ENCODE measurements at regions not wholly inside any gene's neighbourhood (a gene's known extent, or its start where the extent isn't known, plus 50 kb on each side); places are given as distances from the start of the nearest gene placed in this dataset.

DNA sequence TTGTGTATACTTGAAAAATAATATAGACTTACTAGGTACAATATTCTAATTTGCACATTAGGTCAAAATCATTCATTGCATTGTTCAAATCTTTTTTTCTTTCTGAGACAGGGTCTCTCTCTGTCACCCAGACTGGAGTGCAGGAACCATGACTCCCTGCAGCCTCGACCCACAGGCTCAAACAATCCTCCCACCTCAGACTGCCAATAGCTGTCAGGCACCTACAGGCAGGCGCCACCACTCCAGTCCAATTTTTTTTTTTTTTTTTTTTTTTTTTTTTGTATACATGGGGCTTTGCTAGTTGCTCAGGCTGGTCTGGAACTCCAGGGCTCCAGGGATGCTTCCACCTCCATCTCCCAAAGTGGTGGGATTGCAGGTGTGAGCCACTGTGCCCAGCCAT, 656.9 kb downstream of the KCNT2 start:
- Histone ChIP-seq H3F3A (ENCODE audit: insufficient read depth, low read depth) (no peaks in the 10 kb centered on the region), H3K79me2 (ENCODE audit: low read depth) (no peaks in the 10 kb centered on the region), H3K4me1 (replicated peaks; ENCODE audit: insufficient read depth) (no peaks in the 10 kb centered on the region), H3K36me3 (ENCODE audit: low read depth) (no peaks in the 10 kb centered on the region), H3K9me3 (ENCODE audit: insufficient read depth, low read depth) (no peaks in the 10 kb centered on the region), H3K27ac (no peak overlapping the region), H2AFZ (no peak overlapping the region), H4K20me1 (ENCODE audit: insufficient read depth) (no peaks in the 10 kb centered on the region), H3K4me2 (no peak overlapping the region), H3K4me3 (no peak overlapping the region), H3K9me2 (ENCODE audit: insufficient read depth) (no peaks in the 10 kb centered on the region; the same call in none of the 2 replicates), H3K27me3 (ENCODE audit: insufficient read depth, low read depth) (no peaks in the 10 kb centered on the region)
- BruUV-seq (replicated peaks): no TSS peak
- intact Hi-C loops (cut with micrococcal nuclease; ENCODE audit: unreplicated experiment): no loop called here
- TF ChIP-seq, protein P1, sequence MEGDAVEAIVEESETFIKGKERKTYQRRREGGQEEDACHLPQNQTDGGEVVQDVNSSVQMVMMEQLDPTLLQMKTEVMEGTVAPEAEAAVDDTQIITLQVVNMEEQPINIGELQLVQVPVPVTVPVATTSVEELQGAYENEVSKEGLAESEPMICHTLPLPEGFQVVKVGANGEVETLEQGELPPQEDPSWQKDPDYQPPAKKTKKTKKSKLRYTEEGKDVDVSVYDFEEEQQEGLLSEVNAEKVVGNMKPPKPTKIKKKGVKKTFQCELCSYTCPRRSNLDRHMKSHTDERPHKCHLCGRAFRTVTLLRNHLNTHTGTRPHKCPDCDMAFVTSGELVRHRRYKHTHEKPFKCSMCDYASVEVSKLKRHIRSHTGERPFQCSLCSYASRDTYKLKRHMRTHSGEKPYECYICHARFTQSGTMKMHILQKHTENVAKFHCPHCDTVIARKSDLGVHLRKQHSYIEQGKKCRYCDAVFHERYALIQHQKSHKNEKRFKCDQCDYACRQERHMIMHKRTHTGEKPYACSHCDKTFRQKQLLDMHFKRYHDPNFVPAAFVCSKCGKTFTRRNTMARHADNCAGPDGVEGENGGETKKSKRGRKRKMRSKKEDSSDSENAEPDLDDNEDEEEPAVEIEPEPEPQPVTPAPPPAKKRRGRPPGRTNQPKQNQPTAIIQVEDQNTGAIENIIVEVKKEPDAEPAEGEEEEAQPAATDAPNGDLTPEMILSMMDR (conservative IDR thresholded peaks at IDR 0.05): no peak
- no peak for TF ChIP-seq EZH2 (IDR thresholded peaks at IDR 0.05; ENCODE audit: low read depth)
- POLR2A ChIA-PET (ENCODE audit: unreplicated experiment): no interaction called here
- CTCF ChIA-PET: no interaction called here
- no peak for DNase-seq

DNA sequence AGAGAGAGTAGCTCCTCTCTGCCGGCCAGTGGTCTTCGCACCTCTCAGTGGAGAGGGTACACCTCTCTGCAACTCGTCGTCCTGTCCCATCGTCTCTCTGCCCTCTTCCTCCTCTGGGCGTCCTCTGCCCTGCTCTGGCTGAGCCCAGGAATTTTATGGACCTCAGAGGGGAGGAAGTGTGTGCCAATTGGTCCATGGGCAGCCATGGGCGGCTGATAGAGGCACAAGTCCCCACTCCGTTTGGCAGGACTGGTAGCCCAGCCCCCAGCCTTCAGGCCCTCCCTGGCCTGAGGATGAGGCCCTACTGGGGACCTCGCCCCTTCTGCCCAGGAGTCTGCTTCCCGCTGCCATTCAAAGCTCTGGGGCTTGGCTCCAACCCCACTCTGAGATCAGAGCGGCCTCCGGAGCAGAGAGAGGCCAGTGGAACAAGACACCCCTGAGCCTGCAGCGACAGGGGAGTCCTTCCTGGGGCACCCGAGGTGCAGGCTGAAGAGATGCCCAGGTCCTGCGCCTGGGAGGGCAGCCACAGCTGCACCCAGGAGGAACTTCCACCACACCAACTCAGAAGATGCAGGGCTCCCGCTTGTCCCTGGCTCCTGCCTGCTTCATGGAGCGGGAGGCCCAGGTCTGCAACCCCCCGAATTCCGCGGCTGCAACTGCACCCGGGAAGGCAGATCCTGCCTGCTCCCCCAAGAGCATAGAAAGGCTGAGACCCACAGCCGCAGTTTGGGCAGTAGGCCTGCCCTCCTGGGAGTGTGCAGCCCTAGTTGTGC, 659.9 kb downstream of the KCNT2 start:
- Histone ChIP-seq H3K4me2 (no peak overlapping the region), H4K20me1 (ENCODE audit: insufficient read depth) (no peaks in the 10 kb centered on the region), H3K27ac (no peak overlapping the region), H3K9me3 (ENCODE audit: insufficient read depth, low read depth) (no peaks in the 10 kb centered on the region), H3K27me3 (ENCODE audit: insufficient read depth, low read depth) (no peaks in the 10 kb centered on the region), H2AFZ (no peak overlapping the region), H3F3A (ENCODE audit: insufficient read depth, low read depth) (no peaks in the 10 kb centered on the region), H3K79me2 (ENCODE audit: low read depth) (no peaks in the 10 kb centered on the region), H3K9me2 (ENCODE audit: insufficient read depth) (no peaks in the 10 kb centered on the region; the same call in none of the 2 replicates), H3K4me3 (no peak overlapping the region), H3K36me3 (ENCODE audit: low read depth) (no peaks in the 10 kb centered on the region), H3K4me1 (replicated peaks; ENCODE audit: insufficient read depth) (no peaks in the 10 kb centered on the region)
- TF ChIP-seq, protein P1 (conservative IDR thresholded peaks at IDR 0.05): no peak
- TF ChIP-seq EZH2 (IDR thresholded peaks at IDR 0.05; ENCODE audit: low read depth): no peak
- ChIA-PET CTCF (no interaction called here), POLR2A (ENCODE audit: unreplicated experiment) (no interaction called here)
- no peak for DNase-seq
- BruUV-seq (replicated peaks): no TSS peak
- intact Hi-C loops (cut with micrococcal nuclease; ENCODE audit: unreplicated experiment): loop anchor here (10.0 kb wide), 1 partner anchor 196 kb away; no protein-coding TSS in a partner anchor

- Histone ChIP-seq H3K27ac (no peak overlapping the region), H3F3A (ENCODE audit: insufficient read depth, low read depth) (no peaks in the 10 kb centered on the region), H3K4me2 (no peak overlapping the region), H2AFZ (no peak overlapping the region), H4K20me1 (ENCODE audit: insufficient read depth) (no peaks in the 10 kb centered on the region), H3K9me3 (ENCODE audit: insufficient read depth, low read depth) (no peaks in the 10 kb centered on the region), H3K36me3 (ENCODE audit: low read depth) (no peaks in the 10 kb centered on the region), H3K27me3 (ENCODE audit: insufficient read depth, low read depth) (no peaks in the 10 kb centered on the region), H3K4me3 (no peak overlapping the region), H3K9me2 (ENCODE audit: insufficient read depth) (no peaks in the 10 kb centered on the region; the same call in none of the 2 replicates), H3K79me2 (ENCODE audit: low read depth) (no peaks in the 10 kb centered on the region), H3K4me1 (replicated peaks; ENCODE audit: insufficient read depth) (no peaks in the 10 kb centered on the region)
- TF ChIP-seq EZH2 (IDR thresholded peaks at IDR 0.05; ENCODE audit: low read depth): no peak
- intact Hi-C loops (cut with micrococcal nuclease; ENCODE audit: unreplicated experiment): loop anchor here (10.0 kb wide), 1 partner anchor 198 kb away; no protein-coding TSS in a partner anchor
- no peak for DNase-seq
- BruUV-seq (replicated peaks): no TSS peak
- ChIA-PET CTCF (no interaction called here), POLR2A (ENCODE audit: unreplicated experiment) (interaction anchor here (0.6 kb wide), 1 partner anchor 713 kb away, joined by 4 read pairs; no protein-coding TSS in a partner anchor)
Observed at GRCh38 chr1:195946500-195946899, 661.7 kb downstream of the KCNT2 start.

Data from PC-9 (cell line).